B cell (primary cell): ENCODE measurements at regions not wholly inside any gene's neighbourhood (a gene's known extent, or its start where the extent isn't known, plus 50 kb on each side); places are given as distances from the start of the nearest gene placed in this dataset.

Source experiments
- CTCF ChIP-seq: fragments of 200-600 bp; IDR thresholded peaks from one replicate; pipeline ENCODE4 v1.8.0; 2022; ENCODE audit warnings: antibody characterized with exemption, mild to moderate bottlenecking
- EZH2 ChIP-seq: IDR thresholded peaks from 2 replicates; pipeline ENCODE4 v1.6.1; 2012; ENCODE audit warnings: borderline replicate concordance, low read depth, mild to moderate bottlenecking, moderate library complexity, low read length; ENCODE audit not compliant: insufficient read depth, poor library complexity, severe bottlenecking

- TF ChIP-seq CTCF (no peak), EZH2 (no peak)
These were observed 1063.0 kb upstream of the AUTS2 start for GRCh38 chr7:68535266-68535665.
